Esophagus squamous epithelium (tissue), 5 donors: ENCODE measurements at regions not wholly inside any gene's neighbourhood (a gene's known extent, or its start where the extent isn't known, plus 50 kb on each side); places are given as distances from the start of the nearest gene placed in this dataset.
"Not testable (repeated sequence)": the region's sequence is repeated elsewhere in the genome, so short reads cannot be mapped to it uniquely, and the experiment has no call there.

Experiments used
- DNase-seq: peaks from one replicate; lab custom pipeline; 2025; lab: John Stamatoyannopoulos, UW
- H3K27ac ChIP-seq, 4 donors: fragments of 200-600 bp; sonication (generic); one replicate each; pipeline ENCODE4 v1.5.1; 2016 to 2019; ENCODE audit warnings: mild to moderate bottlenecking in 1 of 4
- H3K27me3 ChIP-seq, 4 donors: fragments of 200-600 bp; sonication (generic); 1 replicate in 3 of 4; 2 replicates in 1 of 4; pipeline versions ENCODE4 v1.5.1 to v1.6.0; 2017 to 2021; ENCODE audit warnings: antibody characterized with exemption in 1 of 4
- H3K36me3 ChIP-seq, 3 donors: fragments of 200-600 bp; sonication (generic); one replicate each; pipeline ENCODE4 v1.5.1; 2016 to 2019
- H3K4me1 ChIP-seq, 3 donors: fragments of 200-600 bp; sonication (generic); one replicate each; pipeline ENCODE4 v1.5.1; 2017 to 2019
- H3K4me3 ChIP-seq, 4 donors: fragments of 200-600 bp; sonication (generic); 1 replicate in 3 of 4; 2 replicates in 1 of 4; pipeline ENCODE4 v1.5.1; 2016 to 2019; ENCODE audit warnings: mild to moderate bottlenecking in 2 of 4, moderate library complexity in 1 of 4
- H3K9me3 ChIP-seq, 3 donors: fragments of 200-600 bp; sonication (generic); one replicate each; pipeline ENCODE4 v1.5.1; 2016 to 2019
- POLR2A ChIP-seq, 4 donors: fragments of 450-650 bp; IDR thresholded peaks; one replicate each; pipeline ENCODE4 v1.6.1; 2017; ENCODE audit warnings: antibody characterized with exemption in 4 of 4, mild to moderate bottlenecking in 4 of 4, moderate library complexity in 3 of 4
- WGBS, 2 donors: methylation state at CpG; one replicate each; pipeline ENCODE4 v1.1.5; 2018; 5-methylcytosine and 5-hydroxymethylcytosine counted together
- intact Hi-C: fragments of 100-400 bp; cut with DNase I; formaldehyde crosslinking; loops from one replicate; pipeline ENCODE4 v1.15.0; 2022
- TF ChIP-seq, protein P1 (sequence below), 6 experiments: fragments of 450-650 bp in 4 of 6; fragments of 200-600 bp in 2 of 6; sonication (generic) in 2 of 6; IDR thresholded peaks; one replicate each; pipeline ENCODE4 v1.5.1; 2016 to 2019; ENCODE audit warnings: antibody characterized with exemption in 6 of 6, mild to moderate bottlenecking in 4 of 6, moderate library complexity in 4 of 6
- donor health status: DM: yes; HTN: yes; CAD: no.

DNA sequence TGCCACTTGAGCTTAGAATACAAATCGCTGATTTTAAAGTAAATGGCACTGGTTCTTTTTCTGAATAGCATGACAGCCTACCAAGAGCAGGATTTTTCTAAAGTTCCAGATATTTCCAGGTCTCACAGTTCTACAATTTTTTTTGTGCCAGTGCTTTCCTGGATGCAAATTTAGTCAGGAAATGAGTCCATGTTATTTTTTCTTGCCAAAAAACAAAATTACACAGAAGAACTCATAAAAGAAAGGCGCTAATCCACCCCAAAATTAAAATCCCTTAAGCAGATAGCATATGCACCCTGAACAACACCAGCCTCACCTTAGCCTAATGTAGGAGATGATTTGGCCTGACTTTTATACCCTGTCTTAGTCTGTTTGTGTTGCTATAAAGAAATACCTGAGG, 86.4 kb upstream of the ARG1 start:
- H3K27ac ChIP-seq: no peak overlapping the region
- H3K27me3 ChIP-seq: no peaks in the 10 kb centered on the region
- no peak for TF ChIP-seq POLR2A (IDR thresholded peaks at IDR 0.05)
- TF ChIP-seq, protein P1, sequence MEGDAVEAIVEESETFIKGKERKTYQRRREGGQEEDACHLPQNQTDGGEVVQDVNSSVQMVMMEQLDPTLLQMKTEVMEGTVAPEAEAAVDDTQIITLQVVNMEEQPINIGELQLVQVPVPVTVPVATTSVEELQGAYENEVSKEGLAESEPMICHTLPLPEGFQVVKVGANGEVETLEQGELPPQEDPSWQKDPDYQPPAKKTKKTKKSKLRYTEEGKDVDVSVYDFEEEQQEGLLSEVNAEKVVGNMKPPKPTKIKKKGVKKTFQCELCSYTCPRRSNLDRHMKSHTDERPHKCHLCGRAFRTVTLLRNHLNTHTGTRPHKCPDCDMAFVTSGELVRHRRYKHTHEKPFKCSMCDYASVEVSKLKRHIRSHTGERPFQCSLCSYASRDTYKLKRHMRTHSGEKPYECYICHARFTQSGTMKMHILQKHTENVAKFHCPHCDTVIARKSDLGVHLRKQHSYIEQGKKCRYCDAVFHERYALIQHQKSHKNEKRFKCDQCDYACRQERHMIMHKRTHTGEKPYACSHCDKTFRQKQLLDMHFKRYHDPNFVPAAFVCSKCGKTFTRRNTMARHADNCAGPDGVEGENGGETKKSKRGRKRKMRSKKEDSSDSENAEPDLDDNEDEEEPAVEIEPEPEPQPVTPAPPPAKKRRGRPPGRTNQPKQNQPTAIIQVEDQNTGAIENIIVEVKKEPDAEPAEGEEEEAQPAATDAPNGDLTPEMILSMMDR (IDR thresholded peaks at IDR 0.05): no peak
- no peaks in the 10 kb centered on the region for H3K36me3 ChIP-seq
- no peaks in the 10 kb centered on the region for H3K9me3 ChIP-seq
- H3K4me1 ChIP-seq: no peaks in the 10 kb centered on the region
- no peak for DNase-seq
- intact Hi-C loops: no loop called here
- WGBS, 2 donors: 77 to 95% methylated on average over 2 of the region's 2 CpGs
- H3K4me3 ChIP-seq: no peak overlapping the region

DNA sequence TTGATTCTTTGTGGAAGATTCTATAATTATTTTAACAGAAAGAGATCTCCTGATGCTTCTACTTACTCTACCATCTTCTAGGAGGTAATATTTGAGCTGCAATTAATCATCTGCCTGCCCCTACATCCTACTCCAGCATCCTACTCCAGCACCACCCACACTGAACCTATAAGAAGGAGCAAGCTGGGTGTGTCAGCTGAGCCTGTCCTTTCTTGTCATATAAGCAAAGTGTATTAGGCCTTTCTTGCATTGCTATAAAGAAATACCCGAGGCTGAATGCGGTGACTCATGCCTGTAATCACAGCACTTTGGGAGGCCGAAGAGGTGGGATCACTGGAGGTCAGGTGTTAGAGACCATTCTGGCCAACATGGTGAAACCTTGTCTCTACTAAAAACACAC, 84.2 kb upstream of the ARG1 start:
- no peak for DNase-seq
- 43 to 44% methylated on average over 3 of the region's 3 CpGs for WGBS, 2 donors

DNA sequence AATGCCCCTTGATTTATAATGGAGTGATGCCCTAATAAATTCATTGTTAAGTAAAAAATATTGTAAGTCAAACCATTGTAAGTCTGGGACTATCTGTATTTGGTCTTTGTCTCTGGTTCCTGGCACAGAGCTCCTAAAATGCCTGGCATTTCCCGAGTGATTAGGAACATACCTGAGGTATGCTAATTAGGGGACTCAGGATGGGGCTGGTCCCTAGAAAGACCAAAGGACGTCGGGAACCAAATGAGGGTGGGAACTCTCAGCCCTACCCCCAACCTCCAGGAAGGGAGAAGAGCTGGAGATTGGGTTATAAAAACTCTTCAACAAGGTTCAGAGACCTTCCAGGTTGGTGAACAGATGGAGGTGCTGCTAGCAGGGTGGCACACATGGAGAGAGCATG, 82.6 kb upstream of the ARG1 start:
- Histone ChIP-seq H3K4me3 (no peak overlapping the region), H3K4me1 (no peaks in the 10 kb centered on the region), H3K36me3 (no peaks in the 10 kb centered on the region), H3K27ac (no peak overlapping the region), H3K27me3 (no peaks in the 10 kb centered on the region), H3K9me3 (no peaks in the 10 kb centered on the region)
- no peak for DNase-seq
- intact Hi-C loops: no loop called here
- TF ChIP-seq, protein P1 (IDR thresholded peaks at IDR 0.05): no peak
- no peak for TF ChIP-seq POLR2A (IDR thresholded peaks at IDR 0.05)
- 47 to 76% methylated on average over 3 of the region's 3 CpGs for WGBS, 2 donors

More for the DNA sequence above, 84.2 kb upstream of the ARG1 start:
- TF ChIP-seq, protein P1 (IDR thresholded peaks at IDR 0.05): no peak
- TF ChIP-seq POLR2A (IDR thresholded peaks at IDR 0.05): no peak
- Histone ChIP-seq H3K27me3 (no peaks in the 10 kb centered on the region), H3K27ac (no peak overlapping the region), H3K36me3 (no peaks in the 10 kb centered on the region), H3K9me3 (no peaks in the 10 kb centered on the region), H3K4me1 (no peaks in the 10 kb centered on the region), H3K4me3 (no peak overlapping the region)
- intact Hi-C loops: no loop called here

GRCh38 chr6:131492932-131493573, 80.0 kb upstream of the ARG1 start:
- intact Hi-C loops: no loop called here
- DNase-seq: no peak
- Histone ChIP-seq H3K4me3 (no peak overlapping the region), H3K27ac (no peak overlapping the region), H3K27me3 (no peaks in the 10 kb centered on the region), H3K4me1 (no peaks in the 10 kb centered on the region), H3K9me3 (no peaks in the 10 kb centered on the region), H3K36me3 (no peaks in the 10 kb centered on the region)
- TF ChIP-seq, protein P1 (IDR thresholded peaks at IDR 0.05): no peak
- TF ChIP-seq POLR2A (IDR thresholded peaks at IDR 0.05): no peak
- WGBS, 2 donors: 93 to 94% methylated on average over 4 of the region's 4 CpGs

DNA sequence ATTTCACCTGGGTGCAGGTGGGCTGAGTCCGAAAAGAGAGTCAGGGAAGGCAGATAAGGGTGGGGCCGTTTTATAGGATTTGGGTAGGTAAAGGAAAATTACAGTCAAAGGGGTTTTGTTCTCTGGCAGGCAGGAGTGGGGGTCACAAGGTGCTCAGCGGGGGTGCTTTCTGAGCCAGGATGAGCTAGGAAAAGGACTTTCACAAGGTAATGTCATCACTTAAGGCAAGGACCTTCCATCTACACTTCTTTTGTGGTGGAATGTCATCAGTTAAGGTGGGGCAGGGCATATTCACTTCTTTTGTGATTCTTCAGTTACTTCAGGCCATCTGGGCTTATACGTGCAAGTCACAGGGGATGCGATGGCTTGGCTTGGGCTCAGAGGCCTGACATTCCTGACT, 68.6 kb upstream of the ARG1 start:
- H3K27me3 ChIP-seq, H3K36me3 ChIP-seq, H3K27ac ChIP-seq, intact Hi-C loops, DNase-seq, H3K4me3 ChIP-seq, H3K4me1 ChIP-seq, H3K9me3 ChIP-seq: not testable (repeated sequence)
- 74 to 81% methylated on average over 4 to 5 of the region's 5 CpGs for WGBS, 2 donors

- Histone ChIP-seq H3K27me3 (no peaks in the 10 kb centered on the region), H3K4me1 (no peaks in the 10 kb centered on the region), H3K36me3 (no peaks in the 10 kb centered on the region), H3K9me3 (peaks cover 0 to 3% (median 0%) of the 10 kb centered on the region in 3 donors), H3K27ac (no peak overlapping the region), H3K4me3 (no peak overlapping the region)
- intact Hi-C loops: no loop called here
- 55 to 62% methylated on average over 5 of the region's 5 CpGs for WGBS, 2 donors
- no peak for DNase-seq
- TF ChIP-seq POLR2A (IDR thresholded peaks at IDR 0.05): no peak
- TF ChIP-seq, protein P1 (IDR thresholded peaks at IDR 0.05): no peak
Measured at GRCh38 chr6:131510094-131510493, 62.9 kb upstream of the ARG1 start.
